ENCODE measurements at regions not wholly inside any gene's neighbourhood (a gene's known extent, or its start where the extent isn't known, plus 50 kb on each side); places are given as distances from the start of the nearest gene placed in this dataset.

- Histone ChIP-seq H3K36me3 (ENCODE audit: control insufficient read depth, insufficient read depth, low read length) (no peaks in the 10 kb centered on the region), H3K4me1 (ENCODE audit: control insufficient read depth, insufficient read depth, low read length) (no peaks in the 10 kb centered on the region), H3K27ac (ENCODE audit: low read depth, low read length) (no peak overlapping the region), H3K4me3 (ENCODE audit: low read depth, low read length) (no peak overlapping the region), H3K27me3 (ENCODE audit: control insufficient read depth, insufficient read depth, low read length) (no peaks in the 10 kb centered on the region), H3K9me3 (ENCODE audit: control insufficient read depth, insufficient read depth, low read length) (no peaks in the 10 kb centered on the region)
- 20% methylated on average over 1 of the region's 1 CpG for WGBS (ENCODE audit: insufficient coverage)
- DNase-seq (ENCODE audit: low read depth in 4 of 6, low spot score in 6 of 6), result peak in 1 of 6 donors; percentile 2
Observed at GRCh38 chr2:198957181-198957580, 500.6 kb downstream of the SATB2 start.

DNA sequence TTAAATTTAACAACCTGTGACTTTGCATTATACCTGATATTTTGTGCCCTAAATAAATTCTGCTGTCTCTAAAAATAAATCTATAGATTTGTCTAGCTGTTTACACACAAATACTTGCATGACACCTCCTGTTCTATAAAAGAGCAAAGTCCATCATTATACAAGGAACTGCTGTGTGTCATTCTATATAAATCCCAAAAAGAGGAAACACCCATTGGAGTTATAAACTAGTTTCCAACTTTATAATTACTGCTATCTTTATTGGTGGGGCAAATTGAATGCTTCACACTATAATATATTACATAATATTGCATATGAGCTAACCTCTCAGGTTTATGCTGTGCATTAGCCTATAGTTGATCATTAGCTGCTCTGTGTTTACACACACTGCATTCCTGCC is 504.4 kb downstream of the SATB2 start:
- H3K27me3 ChIP-seq (ENCODE audit: control insufficient read depth, insufficient read depth, low read length), result no peaks in the 10 kb centered on the region
- no peaks in the 10 kb centered on the region for H3K4me1 ChIP-seq (ENCODE audit: control insufficient read depth, insufficient read depth, low read length)
- H3K36me3 ChIP-seq (ENCODE audit: control insufficient read depth, insufficient read depth, low read length), result no peaks in the 10 kb centered on the region
- no peak overlapping the region for H3K27ac ChIP-seq (ENCODE audit: low read depth, low read length)
- no peak for DNase-seq (ENCODE audit: low read depth in 4 of 6, low spot score in 6 of 6)
- H3K9me3 ChIP-seq (ENCODE audit: control insufficient read depth, insufficient read depth, low read length), result no peaks in the 10 kb centered on the region
- no peak overlapping the region for H3K4me3 ChIP-seq (ENCODE audit: low read depth, low read length)

DNA sequence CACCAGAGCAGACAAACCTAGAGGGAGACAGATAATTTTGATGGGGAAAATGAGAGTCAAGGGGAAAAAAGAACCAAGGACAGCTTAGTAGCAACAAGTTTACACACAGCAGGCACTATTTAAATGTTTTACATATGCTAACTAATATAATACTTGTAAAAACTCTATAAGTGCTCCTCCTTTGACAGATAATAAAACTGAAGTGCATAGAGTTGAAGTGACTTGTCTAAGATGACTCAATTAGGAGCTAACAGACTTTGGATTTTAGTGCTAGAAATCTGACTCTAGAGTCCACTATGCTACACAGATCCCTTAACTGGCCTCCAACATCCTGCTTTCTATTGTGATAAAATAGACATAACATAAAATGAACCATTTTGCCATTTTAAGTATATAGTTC is 506.9 kb downstream of the SATB2 start:
- H3K27me3 ChIP-seq (ENCODE audit: control insufficient read depth, insufficient read depth, low read length), result no peaks in the 10 kb centered on the region
- no peaks in the 10 kb centered on the region for H3K4me1 ChIP-seq (ENCODE audit: control insufficient read depth, insufficient read depth, low read length)
- no peak overlapping the region for H3K27ac ChIP-seq (ENCODE audit: low read depth, low read length)
- no peak for DNase-seq (ENCODE audit: low read depth in 4 of 6, low spot score in 6 of 6)
- H3K36me3 ChIP-seq (ENCODE audit: control insufficient read depth, insufficient read depth, low read length), result no peaks in the 10 kb centered on the region
- H3K9me3 ChIP-seq (ENCODE audit: control insufficient read depth, insufficient read depth, low read length), result no peaks in the 10 kb centered on the region
- H3K4me3 ChIP-seq (ENCODE audit: low read depth, low read length), result no peak overlapping the region

GRCh38 chr2:198945496-198945895 is 512.2 kb downstream of the SATB2 start:
- no CpG with 5 or more reads among the region's 3 CpGs for WGBS (ENCODE audit: insufficient coverage)
- Histone ChIP-seq H3K36me3 (ENCODE audit: control insufficient read depth, insufficient read depth, low read length) (no peaks in the 10 kb centered on the region), H3K27me3 (ENCODE audit: control insufficient read depth, insufficient read depth, low read length) (no peaks in the 10 kb centered on the region), H3K9me3 (ENCODE audit: control insufficient read depth, insufficient read depth, low read length) (no peaks in the 10 kb centered on the region), H3K4me3 (ENCODE audit: low read depth, low read length) (no peak overlapping the region), H3K27ac (ENCODE audit: low read depth, low read length) (no peak overlapping the region), H3K4me1 (ENCODE audit: control insufficient read depth, insufficient read depth, low read length) (no peaks in the 10 kb centered on the region)
- no peak for DNase-seq (ENCODE audit: low read depth in 4 of 6, low spot score in 6 of 6)

- no peaks in the 10 kb centered on the region for H3K9me3 ChIP-seq (ENCODE audit: control insufficient read depth, insufficient read depth, low read length)
- no peak for DNase-seq (ENCODE audit: low read depth in 4 of 6, low spot score in 6 of 6)
- no peak overlapping the region for H3K4me3 ChIP-seq (ENCODE audit: low read depth, low read length)
- H3K4me1 ChIP-seq (ENCODE audit: control insufficient read depth, insufficient read depth, low read length), result no peaks in the 10 kb centered on the region
- no peaks in the 10 kb centered on the region for H3K27me3 ChIP-seq (ENCODE audit: control insufficient read depth, insufficient read depth, low read length)
- no peak overlapping the region for H3K27ac ChIP-seq (ENCODE audit: low read depth, low read length)
- H3K36me3 ChIP-seq (ENCODE audit: control insufficient read depth, insufficient read depth, low read length), result no peaks in the 10 kb centered on the region
Observed at GRCh38 chr2:198930170-198930569, 527.6 kb downstream of the SATB2 start.

DNA sequence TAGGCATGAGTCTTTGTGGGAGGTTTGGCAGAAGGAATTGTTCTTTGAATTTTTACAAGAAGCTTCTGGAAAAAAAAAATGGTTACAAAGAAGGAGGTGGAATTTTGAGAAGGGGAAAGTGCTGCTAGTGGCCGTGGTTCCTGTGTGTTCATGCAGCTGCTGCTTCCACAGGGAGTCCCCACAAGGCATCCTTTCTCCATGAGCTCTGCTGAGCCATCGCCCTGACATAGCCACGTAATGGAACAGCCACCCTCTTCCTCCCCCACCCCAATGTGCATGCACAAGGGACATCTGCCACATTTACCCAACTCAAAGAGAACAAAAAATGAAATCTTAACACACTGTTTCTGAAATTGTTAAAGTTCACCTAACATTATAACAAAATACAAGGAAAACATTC is 529.7 kb downstream of the SATB2 start:
- Histone ChIP-seq H3K27me3 (ENCODE audit: control insufficient read depth, insufficient read depth, low read length) (no peaks in the 10 kb centered on the region), H3K27ac (ENCODE audit: low read depth, low read length) (no peak overlapping the region), H3K9me3 (ENCODE audit: control insufficient read depth, insufficient read depth, low read length) (no peaks in the 10 kb centered on the region), H3K4me1 (ENCODE audit: control insufficient read depth, insufficient read depth, low read length) (no peaks in the 10 kb centered on the region), H3K36me3 (ENCODE audit: control insufficient read depth, insufficient read depth, low read length) (no peaks in the 10 kb centered on the region), H3K4me3 (ENCODE audit: low read depth, low read length) (no peak overlapping the region)
- no peak for DNase-seq (ENCODE audit: low read depth in 4 of 6, low spot score in 6 of 6)
- 18% methylated on average over 2 of the region's 3 CpGs for WGBS (ENCODE audit: insufficient coverage)

DNA sequence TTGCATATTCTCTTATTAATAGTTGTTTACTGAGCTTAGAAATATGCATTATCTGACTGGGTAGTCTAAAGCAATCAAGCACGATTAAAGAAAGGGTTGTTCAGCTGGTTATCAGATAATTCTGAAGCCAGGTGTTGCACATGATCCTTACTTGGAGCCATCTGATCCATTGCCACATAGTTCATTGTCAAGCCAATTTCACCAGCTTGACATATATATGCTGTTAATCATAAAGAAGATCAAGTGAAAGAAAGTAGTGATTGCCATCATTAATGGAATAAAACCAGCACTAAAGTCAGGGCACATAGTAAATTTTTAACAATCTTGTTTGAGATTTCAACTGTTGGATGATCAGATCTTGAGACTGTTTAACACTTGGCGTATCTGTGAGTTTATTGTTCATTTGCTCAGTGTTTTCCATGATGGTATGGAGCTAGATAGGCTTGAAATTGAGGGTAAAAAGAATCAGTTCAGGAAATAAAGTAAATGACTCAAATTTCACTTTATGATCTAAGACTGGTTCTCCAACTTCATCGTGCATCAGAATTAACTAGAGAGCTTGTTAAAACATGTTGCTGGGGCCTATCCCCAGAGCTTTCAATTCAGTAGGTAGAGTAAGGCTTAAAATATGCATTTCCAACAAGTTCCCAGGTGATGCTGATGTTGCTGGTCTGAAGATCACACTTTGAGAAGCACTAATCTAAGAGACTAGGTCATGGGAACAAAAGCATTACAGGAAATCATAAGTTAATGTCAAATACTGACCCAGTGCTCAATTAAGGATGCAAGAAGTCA is 539.6 kb downstream of the SATB2 start:
- Histone ChIP-seq H3K27me3 (ENCODE audit: control insufficient read depth, insufficient read depth, low read length) (no peaks in the 10 kb centered on the region), H3K36me3 (ENCODE audit: control insufficient read depth, insufficient read depth, low read length) (no peaks in the 10 kb centered on the region), H3K9me3 (ENCODE audit: control insufficient read depth, insufficient read depth, low read length) (peaks cover 2% of the 10 kb centered on the region), H3K4me3 (ENCODE audit: low read depth, low read length) (no peak overlapping the region), H3K4me1 (ENCODE audit: control insufficient read depth, insufficient read depth, low read length) (no peaks in the 10 kb centered on the region), H3K27ac (ENCODE audit: low read depth, low read length) (no peak overlapping the region)
- no peak for DNase-seq (ENCODE audit: low read depth in 4 of 6, low spot score in 6 of 6)
- WGBS (ENCODE audit: insufficient coverage), result 82% methylated on average over 3 of the region's 3 CpGs

- H3K9me3 ChIP-seq (ENCODE audit: control insufficient read depth, insufficient read depth, low read length), result peaks cover 2% of the 10 kb centered on the region
- no peak overlapping the region for H3K27ac ChIP-seq (ENCODE audit: low read depth, low read length)
Observed at GRCh38 chr2:198917275-198917674, 540.5 kb downstream of the SATB2 start.

DNA sequence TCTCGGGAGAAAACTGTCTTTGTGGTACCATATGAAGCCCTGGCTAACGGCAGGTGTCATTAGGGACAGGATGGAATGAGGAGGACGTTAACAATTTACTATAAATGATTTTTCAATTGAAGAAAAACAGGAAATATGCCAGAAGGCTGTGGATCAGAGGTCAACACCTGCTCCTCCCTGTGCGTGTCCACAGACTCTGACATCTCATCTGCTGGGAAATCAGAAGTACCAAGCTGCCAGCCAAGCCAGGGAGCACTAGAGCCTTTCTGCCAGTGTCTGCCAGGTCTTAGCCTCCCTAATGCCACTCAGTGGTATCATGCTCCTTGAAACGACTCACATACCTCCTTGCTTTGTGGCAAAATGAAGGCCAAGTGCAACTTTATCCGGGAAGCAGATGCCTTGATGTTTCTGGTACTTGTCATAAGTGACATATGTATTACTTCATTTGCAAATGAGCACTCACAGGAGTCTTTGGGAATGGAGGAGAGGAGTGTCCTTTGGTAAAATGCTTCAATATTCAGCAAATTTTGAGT is 541.1 kb downstream of the SATB2 start:
- H3K4me3 ChIP-seq (ENCODE audit: low read depth, low read length), result no peak overlapping the region
- H3K36me3 ChIP-seq (ENCODE audit: control insufficient read depth, insufficient read depth, low read length), result no peaks in the 10 kb centered on the region
- H3K9me3 ChIP-seq (ENCODE audit: control insufficient read depth, insufficient read depth, low read length), result peaks cover 2% of the 10 kb centered on the region
- no peaks in the 10 kb centered on the region for H3K27me3 ChIP-seq (ENCODE audit: control insufficient read depth, insufficient read depth, low read length)
- DNase-seq (ENCODE audit: low read depth in 4 of 6, low spot score in 6 of 6), result peak in 1 of 6 donors; percentile 3
- 93% methylated on average over 1 of the region's 6 CpGs for WGBS (ENCODE audit: insufficient coverage)
- no peak overlapping the region for H3K27ac ChIP-seq (ENCODE audit: low read depth, low read length)
- no peaks in the 10 kb centered on the region for H3K4me1 ChIP-seq (ENCODE audit: control insufficient read depth, insufficient read depth, low read length)

More at GRCh38 chr2:198917275-198917674, 540.5 kb downstream of the SATB2 start:
- WGBS (ENCODE audit: insufficient coverage), result no CpG with 5 or more reads among the region's 2 CpGs
- no peak overlapping the region for H3K4me3 ChIP-seq (ENCODE audit: low read depth, low read length)
- DNase-seq (ENCODE audit: low read depth in 4 of 6, low spot score in 6 of 6), result no peak
- no peaks in the 10 kb centered on the region for H3K27me3 ChIP-seq (ENCODE audit: control insufficient read depth, insufficient read depth, low read length)
- H3K36me3 ChIP-seq (ENCODE audit: control insufficient read depth, insufficient read depth, low read length), result no peaks in the 10 kb centered on the region
- H3K4me1 ChIP-seq (ENCODE audit: control insufficient read depth, insufficient read depth, low read length), result no peaks in the 10 kb centered on the region

DNA sequence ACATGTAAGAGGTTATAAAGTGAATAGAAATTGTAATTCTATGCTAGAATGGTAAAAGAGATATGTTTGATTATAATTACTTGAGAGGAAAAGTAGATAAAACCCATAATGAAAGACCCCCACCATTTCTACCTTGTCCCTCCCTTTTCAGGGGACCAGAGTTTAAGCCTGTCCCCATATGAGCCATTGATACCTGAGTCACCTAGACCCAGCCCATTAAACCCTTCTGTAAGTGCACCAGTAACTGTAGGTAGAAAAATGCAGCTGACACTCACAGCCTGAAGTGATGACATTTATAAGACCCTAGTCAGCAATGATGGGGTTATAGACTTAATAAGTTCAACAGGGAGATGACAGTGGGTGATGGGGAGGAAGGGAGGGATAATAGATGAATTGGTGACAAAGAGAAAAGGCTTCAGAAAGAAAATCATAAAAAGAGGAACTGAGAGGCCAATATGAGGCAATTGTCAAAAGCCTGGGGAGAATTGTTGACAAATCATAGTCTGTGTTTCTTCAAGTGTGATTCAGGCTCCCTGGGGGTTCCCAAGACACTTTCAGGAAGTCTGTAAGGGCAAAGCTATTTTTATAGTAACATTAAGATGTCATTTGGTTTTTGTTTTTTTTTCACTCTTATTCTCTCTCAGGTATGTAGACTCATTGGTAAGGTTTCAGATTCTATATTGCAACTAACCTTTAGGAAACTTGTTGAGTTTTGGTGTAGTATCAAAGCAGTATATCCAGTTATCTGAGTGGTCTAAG is 544.2 kb downstream of the SATB2 start:
- no peak for DNase-seq (ENCODE audit: low read depth in 4 of 6, low spot score in 6 of 6)
- Histone ChIP-seq H3K4me1 (ENCODE audit: control insufficient read depth, insufficient read depth, low read length) (no peaks in the 10 kb centered on the region), H3K4me3 (ENCODE audit: low read depth, low read length) (no peak overlapping the region), H3K27ac (ENCODE audit: low read depth, low read length) (no peak overlapping the region), H3K9me3 (ENCODE audit: control insufficient read depth, insufficient read depth, low read length) (peaks cover 2% of the 10 kb centered on the region), H3K36me3 (ENCODE audit: control insufficient read depth, insufficient read depth, low read length) (no peaks in the 10 kb centered on the region), H3K27me3 (ENCODE audit: control insufficient read depth, insufficient read depth, low read length) (no peaks in the 10 kb centered on the region)

Measured in spinal cord (tissue), 9 donors.